HEK293 (cell line): ENCODE measurements at regions not wholly inside any gene's neighbourhood (a gene's known extent, or its start where the extent isn't known, plus 50 kb on each side); places are given as distances from the start of the nearest gene placed in this dataset.

Source experiments
- CTCF ChIA-PET: fragments of 350-600 bp; formaldehyde crosslinking; extraction: SDS; loops from one replicate; lab custom pipeline; 2021; ENCODE audit warnings: antibody characterized with exemption; lab: Yijun Ruan, JAX
- POLR2A ChIA-PET: fragments of 300-600 bp; formaldehyde crosslinking; extraction: SDS; loops from one replicate; lab custom pipeline; 2020; ENCODE audit warnings: antibody characterized with exemption, inconsistent platforms; lab: Yijun Ruan, JAX
- H3K27ac ChIP-seq: fragments of 200-500 bp; sonication (Bioruptor generic); 2 replicates; pipeline ENCODE4 v1.5.1; 2014; ENCODE audit warnings: low read depth, low read length, control low read depth, inconsistent platforms; ENCODE audit errors: extremely low read depth
- H3K36me3 ChIP-seq, 2 experiments: fragments of 200-500 bp in 1 of 2; sonication (Bioruptor generic) in 1 of 2; 1 replicate in 1 of 2; 2 replicates in 1 of 2; pipeline ENCODE4 v1.5.1; 2014 to 2017; ENCODE audit warnings: inconsistent platforms in 2 of 2, low read length in 2 of 2; ENCODE audit not compliant: control insufficient read depth in 2 of 2, insufficient read depth in 1 of 2
- H3K4me1 ChIP-seq: fragments of 200-500 bp; sonication (Bioruptor generic); 2 replicates; pipeline ENCODE4 v1.5.1; 2014; ENCODE audit warnings: mild to moderate bottlenecking, low read length, inconsistent platforms; ENCODE audit not compliant: control insufficient read depth, insufficient read depth
- H3K4me3 ChIP-seq: 2 replicates; pipeline ENCODE4 v1.5.1; 2011; ENCODE audit warnings: low read depth, mild to moderate bottlenecking, control low read depth, low read length, moderate library complexity
- H3K9me3 ChIP-seq: fragments of 200-500 bp; sonication (Bioruptor generic); 2 replicates; pipeline ENCODE4 v1.5.1; 2014; ENCODE audit warnings: low read depth, low read length, inconsistent platforms; ENCODE audit not compliant: control insufficient read depth, insufficient read depth
- CTCF ChIP-seq: fragments of 450-650 bp; formaldehyde crosslinking; IDR thresholded peaks from 2 replicates; pipeline ENCODE4 v1.5.1; 2016; ENCODE audit warnings: missing biosample characterization, missing genetic modification characterization
- GFI1B ChIP-seq: fragments of 450-650 bp; formaldehyde crosslinking; IDR thresholded peaks from 2 replicates; pipeline ENCODE4 v1.5.1; 2016; ENCODE audit warnings: missing biosample characterization, missing genetic modification characterization
- KLF10 ChIP-seq: fragments of 450-650 bp; IDR thresholded peaks from 2 replicates; pipeline ENCODE4 v1.5.1; 2018; ENCODE audit warnings: missing biosample characterization, mild to moderate bottlenecking, missing genetic modification characterization
- KLF8 ChIP-seq: fragments of 450-650 bp; formaldehyde crosslinking; IDR thresholded peaks from 2 replicates; pipeline ENCODE4 v1.5.1; 2016; ENCODE audit warnings: missing biosample characterization, missing genetic modification characterization
- MEIS1 ChIP-seq: sonication (generic); formaldehyde crosslinking; IDR thresholded peaks from 2 replicates; pipeline ENCODE4 v1.8.1; 2022; ENCODE audit warnings: missing genetic modification reagents, mild to moderate bottlenecking, borderline replicate concordance
- PRDM4 ChIP-seq: fragments of 450-650 bp; formaldehyde crosslinking; IDR thresholded peaks from 2 replicates; pipeline ENCODE4 v1.5.1; 2017; ENCODE audit warnings: missing biosample characterization, missing genetic modification characterization
- YY2 ChIP-seq: fragments of 450-650 bp; formaldehyde crosslinking; IDR thresholded peaks from 2 replicates; pipeline ENCODE4 v1.5.1; 2016; ENCODE audit warnings: missing biosample characterization, missing genetic modification characterization
- ZEB2 ChIP-seq: fragments of 450-650 bp; formaldehyde crosslinking; IDR thresholded peaks from 2 replicates; pipeline ENCODE4 v1.5.1; 2016; ENCODE audit warnings: missing biosample characterization, missing genetic modification characterization
- ZFP3 ChIP-seq: fragments of 450-650 bp; formaldehyde crosslinking; IDR thresholded peaks from 2 replicates; pipeline ENCODE4 v1.5.1; 2016; ENCODE audit warnings: low read depth, missing biosample characterization, missing genetic modification characterization
- ZNF114 ChIP-seq: fragments of 450-650 bp; formaldehyde crosslinking; IDR thresholded peaks from 2 replicates; pipeline ENCODE4 v1.5.0; 2017; ENCODE audit warnings: missing biosample characterization, missing genetic modification characterization
- ZNF133 ChIP-seq: fragments of 450-650 bp; formaldehyde crosslinking; IDR thresholded peaks from 2 replicates; pipeline ENCODE4 v1.5.1; 2016; ENCODE audit warnings: missing biosample characterization, missing genetic modification characterization
- ZNF16 ChIP-seq: fragments of 450-650 bp; formaldehyde crosslinking; IDR thresholded peaks from 2 replicates; pipeline ENCODE4 v1.5.1; 2016; ENCODE audit warnings: low read depth, missing biosample characterization, missing genetic modification characterization
- ZNF19 ChIP-seq: fragments of 450-650 bp; formaldehyde crosslinking; IDR thresholded peaks from 2 replicates; pipeline ENCODE4; 2016; ENCODE audit warnings: missing biosample characterization, missing genetic modification characterization, low read depth
- ZNF221 ChIP-seq: fragments of 450-650 bp; formaldehyde crosslinking; IDR thresholded peaks from 2 replicates; pipeline ENCODE4 v1.5.1; 2017; ENCODE audit warnings: missing biosample characterization, missing genetic modification characterization, borderline replicate concordance
- ZNF23 ChIP-seq: fragments of 450-650 bp; formaldehyde crosslinking; IDR thresholded peaks from 2 replicates; pipeline ENCODE4 v1.5.1; 2016; ENCODE audit warnings: missing biosample characterization, missing genetic modification characterization, borderline replicate concordance
- ZNF266 ChIP-seq: fragments of 450-650 bp; formaldehyde crosslinking; IDR thresholded peaks from 2 replicates; pipeline ENCODE4 v1.5.1; 2016; ENCODE audit warnings: missing biosample characterization, missing genetic modification characterization, low read depth
- ZNF416 ChIP-seq: fragments of 450-650 bp; formaldehyde crosslinking; IDR thresholded peaks from 2 replicates; pipeline ENCODE4 v1.5.1; 2016; ENCODE audit warnings: missing biosample characterization, missing genetic modification characterization
- ZNF449 ChIP-seq: fragments of 450-650 bp; formaldehyde crosslinking; IDR thresholded peaks from 2 replicates; pipeline ENCODE4 v1.5.1; 2017; ENCODE audit warnings: missing biosample characterization, mild to moderate bottlenecking, missing genetic modification characterization, moderate library complexity
- ZNF473 ChIP-seq: fragments of 450-650 bp; formaldehyde crosslinking; IDR thresholded peaks from 2 replicates; pipeline ENCODE4 v1.5.1; 2017; ENCODE audit warnings: missing biosample characterization, missing genetic modification characterization
- ZNF48 ChIP-seq: fragments of 450-650 bp; formaldehyde crosslinking; IDR thresholded peaks from 2 replicates; pipeline ENCODE4 v1.5.1; 2016; ENCODE audit warnings: missing biosample characterization, missing genetic modification characterization
- ZNF549 ChIP-seq: fragments of 450-650 bp; IDR thresholded peaks from 2 replicates; pipeline ENCODE4 v1.5.1; 2018; ENCODE audit warnings: missing biosample characterization, missing genetic modification characterization, mild to moderate bottlenecking, inconsistent platforms, moderate library complexity
- ZNF555 ChIP-seq: fragments of 450-650 bp; formaldehyde crosslinking; conservative IDR thresholded peaks from 2 replicates; pipeline ENCODE4 v1.5.1; 2017; ENCODE audit warnings: missing biosample characterization, mild to moderate bottlenecking, missing genetic modification characterization, inconsistent platforms
- ZNF558 ChIP-seq: fragments of 450-650 bp; formaldehyde crosslinking; IDR thresholded peaks from 2 replicates; pipeline ENCODE4 v1.5.1; 2016; ENCODE audit warnings: missing biosample characterization, missing genetic modification characterization
- ZNF561 ChIP-seq: fragments of 450-650 bp; IDR thresholded peaks from 2 replicates; pipeline ENCODE4 v1.5.1; 2018; ENCODE audit warnings: missing biosample characterization, missing genetic modification characterization, borderline replicate concordance
- ZNF660 ChIP-seq: fragments of 450-650 bp; IDR thresholded peaks from 2 replicates; pipeline ENCODE4 v1.5.1; 2018; ENCODE audit warnings: missing biosample characterization, mild to moderate bottlenecking, missing genetic modification characterization
- ZNF677 ChIP-seq: fragments of 450-650 bp; IDR thresholded peaks from 2 replicates; pipeline ENCODE4 v1.5.0; 2018; ENCODE audit warnings: missing biosample characterization, mild to moderate bottlenecking, missing genetic modification characterization, moderate library complexity
- ZNF785 ChIP-seq: fragments of 450-650 bp; formaldehyde crosslinking; IDR thresholded peaks from 2 replicates; pipeline ENCODE4 v1.5.1; 2016; ENCODE audit warnings: missing biosample characterization, missing genetic modification characterization
- ZXDB ChIP-seq: fragments of 450-650 bp; formaldehyde crosslinking; IDR thresholded peaks from 2 replicates; pipeline ENCODE4 v1.5.1; 2016; ENCODE audit warnings: missing biosample characterization, missing genetic modification characterization

DNA sequence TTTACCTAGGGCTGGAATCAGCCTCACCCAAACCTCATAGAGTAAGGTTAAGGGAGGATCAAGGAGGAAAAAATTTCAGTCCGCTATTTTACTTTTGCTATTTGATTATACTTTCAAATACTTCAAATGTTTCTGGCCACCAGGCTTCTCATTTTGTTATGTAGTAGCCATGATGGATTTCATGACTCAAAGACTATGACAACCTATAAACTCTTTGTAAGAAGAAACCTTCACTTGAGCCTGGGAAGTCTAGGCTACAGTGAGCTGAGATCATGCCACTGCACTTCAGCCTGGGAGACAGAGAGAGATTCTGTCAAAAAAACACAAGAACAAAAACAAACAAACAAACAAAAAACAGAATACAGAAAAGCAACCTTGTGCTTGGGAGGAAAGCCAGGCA, 293.6 kb upstream of the TNC start:
- H3K4me3 ChIP-seq, result no peak overlapping the region
- no peak for TF ChIP-seq ZNF221
- no peak for TF ChIP-seq GFI1B (tag by site-specific recombination)
- no peak for TF ChIP-seq ZNF677 (tag by site-specific recombination)
- TF ChIP-seq ZFP3 (tag by site-specific recombination), result no peak
- no peak for TF ChIP-seq KLF10 (tag by site-specific recombination)
- TF ChIP-seq ZNF416 (tag by site-specific recombination), result no peak
- no peak for TF ChIP-seq ZNF114 (tag by site-specific recombination)
- no peak for TF ChIP-seq YY2 (tag by site-specific recombination)
- TF ChIP-seq ZNF19, result no peak
- no peak for TF ChIP-seq ZNF16 (tag by site-specific recombination)
- TF ChIP-seq CTCF (tag by site-specific recombination), result no peak
- TF ChIP-seq ZNF266 (tag by site-specific recombination), result no peak
- TF ChIP-seq ZNF48 (tag by site-specific recombination), result no peak
- TF ChIP-seq ZNF549 (tag by site-specific recombination), result no peak
- no peak overlapping the region for H3K27ac ChIP-seq
- no peaks in the 10 kb centered on the region for H3K9me3 ChIP-seq
- POLR2A ChIA-PET, result no interaction called here
- peaks cover 9% of the 10 kb centered on the region; the same call in 1 of the 2 replicates for H3K4me1 ChIP-seq
- H3K36me3 ChIP-seq, result no peaks in the 10 kb centered on the region
- CTCF ChIA-PET, result interaction anchor here (0.5 to 1.1 kb wide), 4 partner anchors 16 to 292 kb away, joined by 3 to 4 read pairs (median 4); no protein-coding TSS in a partner anchor

- Histone ChIP-seq H3K9me3 (no peaks in the 10 kb centered on the region), H3K27ac (no peak overlapping the region), H3K4me1 (peaks cover 9% of the 10 kb centered on the region; the same call in 1 of the 2 replicates)
- CTCF ChIA-PET, result interaction anchor here (0.5 to 1.0 kb wide), 2 partner anchors 17 to 292 kb away, joined by 3 to 4 read pairs; no protein-coding TSS in a partner anchor
- TF ChIP-seq ZNF449, result no peak
- TF ChIP-seq ZXDB, result no peak
- no peak for TF ChIP-seq MEIS1 (CRISPR knock-in tag)
- TF ChIP-seq KLF8 (tag by site-specific recombination), result no peak
- TF ChIP-seq ZNF558 (tag by site-specific recombination), result no peak
- no peak for TF ChIP-seq PRDM4 (tag by site-specific recombination)
- no peak for TF ChIP-seq ZNF561 (tag by site-specific recombination)
- no peak for TF ChIP-seq ZEB2
- no peak for TF ChIP-seq ZNF555 (tag by site-specific recombination)
- no peak for TF ChIP-seq ZNF785 (tag by site-specific recombination)
- no peak for TF ChIP-seq ZNF133
- no peak for TF ChIP-seq ZNF660
- no peak for TF ChIP-seq ZNF473 (tag by site-specific recombination)
- no peak for TF ChIP-seq ZNF23 (tag by site-specific recombination)
- TF ChIP-seq, all 188 proteins: peak for 0
- POLR2A ChIA-PET, result no interaction called here
- Histone ChIP-seq H3K4me3 (no peak overlapping the region), H3K36me3 (no peaks in the 10 kb centered on the region)
Measured at GRCh38 chr9:115411993-115412452, 294.1 kb upstream of the TNC start.
